ENCODE measurements at regions not wholly inside any gene's neighbourhood (a gene's known extent, or its start where the extent isn't known, plus 50 kb on each side); places are given as distances from the start of the nearest gene placed in this dataset.

DNA sequence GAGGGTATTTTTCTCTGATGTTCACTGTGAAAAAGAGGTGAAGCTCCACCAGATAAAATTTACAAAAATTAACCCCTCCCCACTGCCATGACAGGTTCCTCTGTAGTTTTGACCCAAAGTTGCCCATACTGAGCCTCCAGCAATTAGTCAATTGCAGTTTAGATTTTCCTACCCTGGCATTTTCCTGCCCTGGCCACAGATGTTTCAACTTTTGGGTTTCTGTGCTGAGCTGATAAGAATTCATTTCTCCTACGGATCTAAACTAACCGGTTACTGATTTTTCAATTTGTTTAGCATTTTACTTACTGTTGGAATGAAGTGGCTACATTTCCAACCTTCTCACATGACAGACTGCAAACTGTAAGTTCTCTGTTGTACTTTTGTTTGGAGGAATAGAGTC lies 1346.1 kb upstream of the EPHA6 start:
- TF ChIP-seq, protein P1, sequence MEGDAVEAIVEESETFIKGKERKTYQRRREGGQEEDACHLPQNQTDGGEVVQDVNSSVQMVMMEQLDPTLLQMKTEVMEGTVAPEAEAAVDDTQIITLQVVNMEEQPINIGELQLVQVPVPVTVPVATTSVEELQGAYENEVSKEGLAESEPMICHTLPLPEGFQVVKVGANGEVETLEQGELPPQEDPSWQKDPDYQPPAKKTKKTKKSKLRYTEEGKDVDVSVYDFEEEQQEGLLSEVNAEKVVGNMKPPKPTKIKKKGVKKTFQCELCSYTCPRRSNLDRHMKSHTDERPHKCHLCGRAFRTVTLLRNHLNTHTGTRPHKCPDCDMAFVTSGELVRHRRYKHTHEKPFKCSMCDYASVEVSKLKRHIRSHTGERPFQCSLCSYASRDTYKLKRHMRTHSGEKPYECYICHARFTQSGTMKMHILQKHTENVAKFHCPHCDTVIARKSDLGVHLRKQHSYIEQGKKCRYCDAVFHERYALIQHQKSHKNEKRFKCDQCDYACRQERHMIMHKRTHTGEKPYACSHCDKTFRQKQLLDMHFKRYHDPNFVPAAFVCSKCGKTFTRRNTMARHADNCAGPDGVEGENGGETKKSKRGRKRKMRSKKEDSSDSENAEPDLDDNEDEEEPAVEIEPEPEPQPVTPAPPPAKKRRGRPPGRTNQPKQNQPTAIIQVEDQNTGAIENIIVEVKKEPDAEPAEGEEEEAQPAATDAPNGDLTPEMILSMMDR (conservative IDR thresholded peaks at IDR 0.05; ENCODE audit: low read depth, low read length) = no peak
- TF ChIP-seq EZH2 (IDR thresholded peaks at IDR 0.05; ENCODE audit: low read length, unreplicated experiment) (no peak), EZH2phosphoT487 (IDR thresholded peaks at IDR 0.05; ENCODE audit: borderline replicate concordance, low read length) (no peak)

All from PC-3 (cell line).